Stomach smooth muscle (tissue), 2 donors: ENCODE measurements at regions not wholly inside any gene's neighbourhood (a gene's known extent, or its start where the extent isn't known, plus 50 kb on each side); places are given as distances from the start of the nearest gene placed in this dataset.
"Not testable (repeated sequence)": the region's sequence is repeated elsewhere in the genome, so short reads cannot be mapped to it uniquely, and the experiment has no call there.

Experiments used
- H3K27ac ChIP-seq: one replicate; pipeline ENCODE4 v1.7.0; 2013; ENCODE audit warnings: mild to moderate bottlenecking, low read length, inconsistent platforms
- H3K27me3 ChIP-seq, 2 donors: one replicate each; pipeline ENCODE4 v1.7.0; 2013; ENCODE audit warnings: low read length in 2 of 2; ENCODE audit not compliant: insufficient read depth in 2 of 2, control insufficient read depth in 1 of 2
- H3K36me3 ChIP-seq, 2 donors: one replicate each; pipeline ENCODE4 v1.7.0; 2013; ENCODE audit warnings: low read length in 2 of 2; ENCODE audit not compliant: control insufficient read depth in 2 of 2, insufficient read depth in 2 of 2
- H3K4me1 ChIP-seq: one replicate; pipeline ENCODE4 v1.7.0; 2013; ENCODE audit warnings: low read length; ENCODE audit not compliant: control insufficient read depth, insufficient read depth
- H3K4me3 ChIP-seq, 2 donors: one replicate each; pipeline ENCODE4 v1.7.0; 2013; ENCODE audit warnings: low read length in 2 of 2
- H3K9ac ChIP-seq, 2 donors: one replicate each; pipeline ENCODE4 v1.7.0; 2013; ENCODE audit warnings: low read length in 2 of 2, mild to moderate bottlenecking in 1 of 2
- H3K9me3 ChIP-seq, 2 donors: one replicate each; pipeline ENCODE4 v1.7.0; 2013; ENCODE audit warnings: low read length in 2 of 2; ENCODE audit not compliant: control insufficient read depth in 2 of 2
- donor health status: healthy.
- donor health status: Pancreatic carcinoma.

DNA sequence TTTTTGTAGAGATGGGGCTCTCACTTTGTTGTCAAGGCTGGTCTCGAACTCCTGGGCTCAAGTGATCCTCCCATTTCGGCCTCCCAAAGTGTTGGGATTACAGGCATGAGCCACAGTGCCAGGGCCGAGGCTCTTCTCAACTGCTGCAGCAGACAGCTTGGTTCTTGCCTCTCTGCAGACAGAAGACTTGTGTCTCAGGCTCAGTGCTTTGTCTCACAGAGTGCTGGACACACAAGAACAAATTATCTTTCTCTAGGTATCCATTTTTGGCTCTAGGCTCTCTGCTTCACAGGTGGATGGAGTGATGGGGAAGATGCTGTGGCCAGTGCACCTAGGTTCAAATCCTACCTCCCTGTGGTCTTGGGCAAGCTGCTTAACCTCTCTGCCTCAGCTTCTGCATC is 80.8 kb upstream of the RNU2-1 start:
- no peak overlapping the region for H3K9ac ChIP-seq

DNA sequence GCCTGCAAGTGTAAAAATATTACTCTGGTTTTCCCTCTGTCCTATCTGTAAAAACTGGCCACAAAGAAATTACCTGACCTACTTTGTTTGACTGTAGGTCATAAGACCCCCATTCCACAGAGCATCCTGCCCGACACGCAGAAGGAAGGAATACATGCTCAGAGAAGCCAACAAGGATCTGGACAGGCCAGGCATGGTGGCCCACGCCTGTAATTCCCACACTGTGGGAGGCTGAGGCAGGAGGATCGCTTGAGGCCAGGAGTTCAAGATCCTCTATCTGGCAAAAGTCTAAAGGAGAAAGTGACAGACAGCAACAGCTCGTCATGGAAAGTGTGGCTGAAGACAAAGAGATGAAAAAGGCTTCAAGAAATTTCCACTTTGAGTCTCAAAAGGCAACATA is 78.2 kb upstream of the RNU2-1 start:
- Histone ChIP-seq H3K9me3 (no peaks in the 10 kb centered on the region), H3K36me3 (no peaks in the 10 kb centered on the region), H3K4me3 (no peak overlapping the region), H3K4me1 (no peaks in the 10 kb centered on the region), H3K9ac (no peak overlapping the region), H3K27ac (no peak overlapping the region), H3K27me3 (no peaks in the 10 kb centered on the region)

More for the DNA sequence above, 80.8 kb upstream of the RNU2-1 start:
- Histone ChIP-seq H3K36me3 (no peaks in the 10 kb centered on the region), H3K9me3 (no peaks in the 10 kb centered on the region), H3K4me3 (no peak overlapping the region), H3K27me3 (no peaks in the 10 kb centered on the region), H3K4me1 (no peaks in the 10 kb centered on the region), H3K27ac (no peak overlapping the region)

DNA sequence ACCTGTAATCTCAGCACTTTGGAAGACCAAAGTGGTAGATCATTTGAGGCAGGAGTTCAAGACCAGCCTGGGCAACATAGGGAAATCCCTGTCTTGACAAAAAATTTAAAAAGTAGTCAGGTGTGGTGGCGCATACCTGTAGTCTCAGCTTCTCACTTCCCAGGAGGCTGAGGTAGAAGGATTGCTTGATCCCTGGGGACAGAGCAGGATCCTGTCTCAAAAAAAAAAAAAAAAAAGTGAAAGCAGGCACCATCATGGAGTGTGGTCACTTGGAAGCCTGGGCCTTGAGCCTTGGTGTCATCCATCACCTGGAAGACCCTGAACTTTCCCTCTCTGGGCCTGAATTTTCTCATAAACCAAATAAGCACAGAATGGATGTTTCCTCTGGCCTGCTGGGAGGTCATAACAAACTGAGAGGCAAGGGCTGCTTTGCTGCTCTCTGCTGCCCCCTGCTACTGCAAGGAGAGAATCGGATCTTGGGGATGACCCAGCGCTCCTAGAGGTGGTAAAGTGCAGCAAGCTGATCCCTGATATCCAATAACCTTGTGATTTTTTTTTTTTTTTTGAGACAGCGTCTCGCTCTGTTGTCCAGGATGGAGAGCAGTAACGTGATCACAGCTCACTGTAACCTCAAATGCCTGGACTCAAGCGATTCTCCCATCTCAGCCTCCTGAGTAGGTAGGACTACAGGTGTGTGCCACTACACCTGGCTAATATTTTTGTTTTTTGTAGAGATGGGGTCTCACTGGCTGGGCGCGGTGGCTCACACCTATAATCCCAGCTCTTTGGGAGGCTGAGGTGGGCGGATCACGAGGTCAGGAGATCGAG is 75.9 kb upstream of the RNU2-1 start:
- Histone ChIP-seq H3K27ac (no peak overlapping the region), H3K36me3 (no peaks in the 10 kb centered on the region), H3K4me3 (no peak overlapping the region), H3K4me1 (no peaks in the 10 kb centered on the region), H3K9ac (no peak overlapping the region), H3K9me3 (no peaks in the 10 kb centered on the region), H3K27me3 (no peaks in the 10 kb centered on the region)

DNA sequence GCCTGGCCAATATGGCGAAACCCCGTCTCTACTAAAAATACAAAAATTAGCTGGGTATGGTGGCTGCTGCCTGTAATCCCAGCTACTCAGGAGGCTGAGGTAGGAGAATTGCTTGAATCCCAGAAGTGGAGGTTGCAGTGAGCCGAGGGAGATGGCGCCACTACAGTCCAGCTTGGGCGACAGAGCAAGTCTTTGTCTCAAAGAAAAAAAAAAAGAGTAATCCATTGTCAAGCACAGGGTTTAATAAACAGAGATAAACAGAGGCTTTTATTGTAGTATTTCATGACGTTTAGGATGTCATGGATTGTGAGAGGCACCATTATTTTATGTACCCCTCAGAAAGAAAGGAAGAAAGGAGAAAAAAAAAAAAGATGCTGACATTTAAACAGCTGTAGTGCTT is 75.2 kb upstream of the RNU2-1 start:
- no peaks in the 10 kb centered on the region for H3K36me3 ChIP-seq
- no peaks in the 10 kb centered on the region for H3K27me3 ChIP-seq
- no peak overlapping the region for H3K4me3 ChIP-seq
- no peak overlapping the region for H3K27ac ChIP-seq
- no peaks in the 10 kb centered on the region for H3K4me1 ChIP-seq
- no peaks in the 10 kb centered on the region for H3K9me3 ChIP-seq
- H3K9ac ChIP-seq, result peak overlapping the region in 1 of 2 donors; percentile 1

DNA sequence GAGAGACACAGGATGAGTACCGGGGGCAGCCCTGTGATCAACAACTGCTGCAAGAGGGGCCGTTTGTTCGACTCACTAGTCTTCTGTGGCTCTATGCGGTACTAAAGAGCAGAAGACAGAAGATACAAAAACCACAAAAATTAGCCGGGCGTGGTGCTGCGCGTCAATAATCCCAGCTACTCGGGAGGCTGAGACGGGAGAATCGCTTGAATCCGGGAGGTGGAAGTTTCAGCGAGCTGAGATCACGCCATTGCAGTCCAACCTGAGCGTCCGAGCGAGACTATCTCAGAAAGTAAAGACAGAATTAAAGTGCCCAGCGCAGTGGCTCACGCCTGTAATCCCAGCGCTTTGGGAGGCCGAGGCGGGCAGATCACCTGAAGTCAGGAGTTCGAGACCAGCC is 71.0 kb upstream of the RNU2-1 start:
- not testable (repeated sequence) for H3K9ac ChIP-seq, H3K4me1 ChIP-seq

DNA sequence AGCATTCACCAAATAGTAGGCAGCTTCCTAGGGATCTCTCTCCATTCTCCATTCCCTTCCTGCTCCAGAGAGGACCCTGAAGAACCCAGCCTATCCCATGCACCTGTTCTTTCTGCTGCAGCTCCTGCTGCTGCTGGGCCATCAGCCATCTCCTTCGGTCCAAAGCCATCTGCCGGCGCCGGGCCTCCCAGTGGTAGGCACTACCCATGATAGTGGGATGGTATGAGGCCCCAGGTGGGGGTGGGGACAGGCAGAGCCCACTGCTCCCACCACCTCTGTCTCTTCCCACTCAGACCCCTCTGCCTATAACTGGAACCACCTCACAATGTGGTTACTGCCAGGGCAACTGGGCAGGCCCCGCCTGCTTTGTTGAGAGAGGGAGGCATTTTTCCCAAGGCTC is 69.3 kb upstream of the RNU2-1 start:
- H3K4me1 ChIP-seq, H3K9ac ChIP-seq, H3K4me3 ChIP-seq, H3K36me3 ChIP-seq, H3K9me3 ChIP-seq, H3K27me3 ChIP-seq, H3K27ac ChIP-seq: not testable (repeated sequence)

More for the DNA sequence above, 71.0 kb upstream of the RNU2-1 start:
- not testable (repeated sequence) for H3K27ac ChIP-seq, H3K4me3 ChIP-seq, H3K36me3 ChIP-seq, H3K27me3 ChIP-seq, H3K9me3 ChIP-seq

DNA sequence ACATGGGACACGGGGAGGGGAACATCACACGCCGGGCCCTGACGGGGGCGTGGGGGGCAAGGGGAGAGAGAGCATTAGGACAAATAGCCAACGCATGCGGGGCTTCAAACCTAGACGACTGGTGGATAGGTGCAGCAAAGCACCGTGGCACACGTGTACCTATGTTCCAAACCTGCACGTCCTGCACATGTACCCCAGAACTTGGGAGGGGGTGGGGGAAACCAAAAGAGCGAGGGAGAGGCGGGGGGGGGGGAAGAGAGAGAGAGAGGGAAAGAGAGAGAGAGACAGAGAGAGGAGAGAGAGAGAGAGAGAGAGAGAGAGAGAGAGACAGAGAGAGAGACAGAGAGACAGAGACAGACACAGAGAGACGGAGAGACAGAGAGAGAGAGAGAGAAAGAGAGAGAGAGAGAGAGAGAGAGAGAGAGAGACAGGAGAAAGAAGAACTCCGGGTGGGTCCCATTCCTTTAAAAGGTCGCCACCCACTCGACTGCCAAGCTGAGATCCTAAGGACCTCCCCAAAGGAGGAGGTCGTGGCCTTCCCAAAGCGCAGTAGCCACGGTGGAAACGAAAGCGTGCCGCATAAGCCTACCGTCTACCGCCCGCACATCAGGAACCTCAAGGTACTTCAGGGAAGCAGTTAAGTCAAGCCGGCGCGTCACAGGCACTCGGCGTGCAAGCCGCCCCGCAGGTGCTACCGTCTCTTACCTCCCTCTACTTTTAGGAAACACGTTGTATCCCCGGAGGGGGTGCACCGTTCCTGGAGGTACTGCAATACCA is 65.7 kb upstream of the RNU2-1 start:
- H3K36me3 ChIP-seq, H3K9ac ChIP-seq, H3K4me3 ChIP-seq, H3K27ac ChIP-seq, H3K4me1 ChIP-seq, H3K27me3 ChIP-seq, H3K9me3 ChIP-seq: not testable (repeated sequence)

DNA sequence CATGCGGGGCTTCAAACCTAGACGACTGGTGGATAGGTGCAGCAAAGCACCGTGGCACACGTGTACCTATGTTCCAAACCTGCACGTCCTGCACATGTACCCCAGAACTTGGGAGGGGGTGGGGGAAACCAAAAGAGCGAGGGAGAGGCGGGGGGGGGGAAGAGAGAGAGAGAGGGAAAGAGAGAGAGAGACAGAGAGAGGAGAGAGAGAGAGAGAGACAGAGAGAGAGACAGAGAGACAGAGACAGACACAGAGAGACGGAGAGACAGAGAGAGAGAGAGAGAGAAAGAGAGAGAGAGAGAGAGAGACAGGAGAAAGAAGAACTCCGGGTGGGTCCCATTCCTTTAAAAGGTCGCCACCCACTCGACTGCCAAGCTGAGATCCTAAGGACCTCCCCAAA is 55.9 kb upstream of the RNU2-1 start:
- not testable (repeated sequence) for H3K9ac ChIP-seq, H3K4me1 ChIP-seq, H3K4me3 ChIP-seq, H3K27ac ChIP-seq, H3K36me3 ChIP-seq, H3K27me3 ChIP-seq, H3K9me3 ChIP-seq

DNA sequence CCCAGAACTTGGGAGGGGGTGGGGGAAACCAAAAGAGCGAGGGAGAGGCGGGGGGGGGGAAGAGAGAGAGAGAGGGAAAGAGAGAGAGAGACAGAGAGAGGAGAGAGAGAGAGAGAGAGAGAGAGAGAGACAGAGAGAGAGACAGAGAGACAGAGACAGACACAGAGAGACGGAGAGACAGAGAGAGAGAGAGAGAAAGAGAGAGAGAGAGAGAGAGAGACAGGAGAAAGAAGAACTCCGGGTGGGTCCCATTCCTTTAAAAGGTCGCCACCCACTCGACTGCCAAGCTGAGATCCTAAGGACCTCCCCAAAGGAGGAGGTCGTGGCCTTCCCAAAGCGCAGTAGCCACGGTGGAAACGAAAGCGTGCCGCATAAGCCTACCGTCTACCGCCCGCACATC is 49.8 kb upstream of the RNU2-1 start:
- H3K9ac ChIP-seq, H3K4me3 ChIP-seq, H3K9me3 ChIP-seq, H3K36me3 ChIP-seq, H3K27ac ChIP-seq, H3K4me1 ChIP-seq, H3K27me3 ChIP-seq: not testable (repeated sequence)
